AG10803 (cell line): ENCODE measurements at regions not wholly inside any gene's neighbourhood (a gene's known extent, or its start where the extent isn't known, plus 50 kb on each side); places are given as distances from the start of the nearest gene placed in this dataset.

Experiments
- DNase-seq: peaks from one replicate; pipeline ENCODE4 v3.0.0; 2010; ENCODE audit warnings: low read depth
- H3K4me3 ChIP-seq: 2 replicates; pipeline ENCODE4 v1.5.1; 2011; ENCODE audit warnings: mild to moderate bottlenecking, low read length, control low read depth
- TF ChIP-seq, protein P1 (sequence below): conservative IDR thresholded peaks from 2 replicates; pipeline ENCODE4 v1.5.1; 2011; ENCODE audit warnings: mild to moderate bottlenecking, low read length, control low read depth, inconsistent platforms

DNA sequence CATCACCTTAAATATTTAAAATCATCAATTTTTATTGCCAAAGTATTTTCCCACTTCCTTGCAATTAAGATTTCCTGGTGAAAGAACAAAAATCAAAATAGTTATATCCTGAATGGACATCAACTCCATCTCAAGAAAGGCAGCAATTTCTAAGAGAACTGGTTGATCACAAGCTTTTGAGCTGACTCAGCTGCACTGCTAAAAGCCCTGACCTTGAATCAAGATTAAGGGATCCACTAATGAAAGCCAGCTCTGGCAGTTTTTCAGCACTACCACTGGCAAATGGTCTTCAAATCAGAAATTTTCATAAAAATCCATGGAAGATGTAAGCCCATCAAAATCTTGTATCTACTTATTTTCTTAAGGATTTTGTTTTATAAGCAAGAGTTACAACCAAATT is 123.4 kb downstream of the SLC6A15 start:
- TF ChIP-seq, protein P1, sequence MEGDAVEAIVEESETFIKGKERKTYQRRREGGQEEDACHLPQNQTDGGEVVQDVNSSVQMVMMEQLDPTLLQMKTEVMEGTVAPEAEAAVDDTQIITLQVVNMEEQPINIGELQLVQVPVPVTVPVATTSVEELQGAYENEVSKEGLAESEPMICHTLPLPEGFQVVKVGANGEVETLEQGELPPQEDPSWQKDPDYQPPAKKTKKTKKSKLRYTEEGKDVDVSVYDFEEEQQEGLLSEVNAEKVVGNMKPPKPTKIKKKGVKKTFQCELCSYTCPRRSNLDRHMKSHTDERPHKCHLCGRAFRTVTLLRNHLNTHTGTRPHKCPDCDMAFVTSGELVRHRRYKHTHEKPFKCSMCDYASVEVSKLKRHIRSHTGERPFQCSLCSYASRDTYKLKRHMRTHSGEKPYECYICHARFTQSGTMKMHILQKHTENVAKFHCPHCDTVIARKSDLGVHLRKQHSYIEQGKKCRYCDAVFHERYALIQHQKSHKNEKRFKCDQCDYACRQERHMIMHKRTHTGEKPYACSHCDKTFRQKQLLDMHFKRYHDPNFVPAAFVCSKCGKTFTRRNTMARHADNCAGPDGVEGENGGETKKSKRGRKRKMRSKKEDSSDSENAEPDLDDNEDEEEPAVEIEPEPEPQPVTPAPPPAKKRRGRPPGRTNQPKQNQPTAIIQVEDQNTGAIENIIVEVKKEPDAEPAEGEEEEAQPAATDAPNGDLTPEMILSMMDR: no peak
- no peak for DNase-seq
- no peak overlapping the region for H3K4me3 ChIP-seq

DNA sequence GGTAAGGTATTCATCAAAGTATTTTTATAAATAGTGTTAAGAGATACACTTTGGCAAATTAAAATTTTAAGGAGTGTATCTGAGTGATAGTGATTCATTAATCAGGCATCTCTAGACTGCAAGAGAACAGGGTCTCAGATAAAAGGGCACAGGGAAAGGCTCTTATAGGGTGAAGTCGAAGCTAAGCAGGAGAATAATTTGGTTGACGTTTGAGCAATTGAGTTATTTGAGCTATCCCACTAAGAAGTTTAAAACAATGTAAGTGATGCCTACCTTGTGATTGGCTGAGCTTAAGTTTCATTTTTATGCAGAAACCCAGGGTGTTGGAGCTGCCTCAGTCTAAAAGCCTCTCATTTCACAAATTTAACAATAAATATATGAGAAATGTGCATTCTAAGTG is 125.3 kb downstream of the SLC6A15 start:
- DNase-seq: no peak
- TF ChIP-seq, protein P1: no peak
- no peak overlapping the region for H3K4me3 ChIP-seq

DNA sequence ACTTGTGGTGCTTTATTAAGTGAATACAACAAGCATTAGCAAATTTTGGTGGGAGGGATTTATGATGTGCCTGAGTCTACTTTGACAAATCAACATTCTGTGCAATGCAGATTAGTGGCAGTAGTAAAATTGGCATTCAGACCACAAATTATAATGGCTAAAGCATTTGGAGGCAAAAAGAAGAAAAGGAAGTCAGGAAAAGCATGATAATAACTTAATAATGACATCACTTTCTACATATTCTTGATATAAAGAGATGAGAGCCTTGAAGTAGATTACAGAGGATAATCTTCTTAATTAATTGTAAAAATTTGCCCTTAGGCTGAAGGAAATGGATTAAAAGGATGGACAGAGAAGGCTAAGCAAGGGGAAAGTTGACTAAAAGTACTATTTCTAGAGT is 126.0 kb downstream of the SLC6A15 start:
- no peak for DNase-seq
- TF ChIP-seq, protein P1: no peak

DNA sequence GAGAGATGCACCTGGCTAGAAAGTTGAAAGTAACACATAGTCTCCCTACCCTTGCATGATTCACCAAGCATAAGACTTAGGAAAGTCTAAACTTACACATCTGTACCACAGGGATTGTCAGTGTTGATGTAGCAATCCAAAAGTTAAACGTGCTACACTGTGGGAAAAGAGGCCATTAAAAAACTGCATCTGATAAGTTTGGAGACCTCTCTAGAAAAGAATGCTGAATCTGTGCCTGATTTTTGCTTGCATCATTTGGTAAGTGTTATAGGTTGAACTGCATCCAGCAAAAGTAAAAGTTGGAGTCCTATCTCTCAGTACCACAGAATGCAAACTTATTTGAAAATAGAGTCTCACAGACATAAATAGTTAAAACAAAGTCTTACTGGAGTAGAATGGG is 126.6 kb downstream of the SLC6A15 start:
- no peak overlapping the region for H3K4me3 ChIP-seq
- TF ChIP-seq, protein P1: no peak
- DNase-seq: peak; percentile 59

More for the DNA sequence above, 126.0 kb downstream of the SLC6A15 start:
- H3K4me3 ChIP-seq: no peak overlapping the region

DNA sequence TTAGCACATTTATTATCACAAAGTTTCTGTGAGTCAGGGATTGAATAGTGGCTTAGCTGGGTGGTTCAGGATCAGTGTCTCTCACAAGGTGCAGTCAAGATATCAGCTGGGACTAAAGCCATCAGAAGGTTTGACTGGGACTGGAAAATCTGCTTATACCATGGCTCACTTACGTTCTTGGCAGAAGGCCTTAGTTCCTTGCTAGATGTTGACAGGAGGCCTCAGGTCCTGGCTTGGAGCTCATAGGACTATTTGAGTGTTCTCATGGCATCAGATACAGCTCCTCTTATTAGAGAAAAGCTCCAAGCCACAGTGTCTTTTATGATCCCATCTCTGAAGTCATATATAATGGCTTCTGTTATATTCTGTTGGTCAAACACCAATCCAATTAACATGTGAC is 127.3 kb downstream of the SLC6A15 start:
- no peak overlapping the region for H3K4me3 ChIP-seq
- DNase-seq: no peak
- TF ChIP-seq, protein P1: no peak

DNA sequence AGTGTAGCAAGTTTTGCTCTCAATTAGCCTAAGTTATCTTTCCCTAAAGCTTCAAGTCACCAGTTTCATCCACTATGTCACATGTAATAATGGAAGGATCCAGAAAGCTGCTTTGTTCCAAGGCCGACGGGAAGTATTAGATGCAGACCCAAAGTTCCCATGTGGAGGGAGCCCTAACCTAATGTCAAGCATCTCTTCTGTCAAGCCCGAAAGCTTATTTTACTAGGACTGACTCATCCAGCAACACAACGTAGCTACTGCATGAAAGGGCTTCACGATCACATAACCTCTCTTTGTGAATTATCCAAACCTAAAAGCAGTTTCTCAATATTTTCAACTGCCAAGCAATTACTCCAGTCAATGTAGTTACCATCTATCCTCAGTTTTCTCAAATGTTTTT is 133.4 kb downstream of the SLC6A15 start:
- H3K4me3 ChIP-seq: no peak overlapping the region
- DNase-seq: no peak
- TF ChIP-seq, protein P1: no peak

DNA sequence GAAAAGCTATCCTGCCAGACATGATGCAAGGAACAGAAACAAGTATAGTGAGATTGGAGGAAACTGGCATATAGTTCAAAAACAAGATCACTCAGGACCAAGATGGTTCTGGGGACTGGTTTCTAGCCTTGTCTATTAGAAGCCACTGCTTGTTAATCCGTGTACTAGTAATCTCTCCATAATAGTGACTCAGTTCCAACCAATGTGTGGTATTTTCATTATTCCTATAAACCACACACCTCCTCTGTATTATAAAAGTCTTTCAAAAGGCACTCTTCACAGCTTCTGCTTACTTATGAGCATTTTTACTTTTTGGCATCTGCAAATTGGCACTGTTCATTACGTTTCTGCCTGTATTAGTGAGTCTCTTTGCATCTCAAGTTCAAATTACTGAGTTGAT is 140.3 kb downstream of the SLC6A15 start:
- TF ChIP-seq, protein P1: no peak
- DNase-seq: peak; percentile 27
- no peak overlapping the region for H3K4me3 ChIP-seq
